T-helper 2 cell treated with Interferon-gamma antibody and Interleukin-4, amounts not matched to agents 100 ng/mL and 5 ng/mL, for 36 hours (primary cell): ENCODE measurements at regions not wholly inside any gene's neighbourhood (a gene's known extent, or its start where the extent isn't known, plus 50 kb on each side); places are given as distances from the start of the nearest gene placed in this dataset.
"Not testable (repeated sequence)": the region's sequence is repeated elsewhere in the genome, so short reads cannot be mapped to it uniquely, and the experiment has no call there.

Source experiments
- intact Hi-C: fragments of 100-400 bp; cut with micrococcal nuclease; formaldehyde crosslinking; loops from one replicate; pipeline ENCODE4 v1.15.1; 2023

DNA sequence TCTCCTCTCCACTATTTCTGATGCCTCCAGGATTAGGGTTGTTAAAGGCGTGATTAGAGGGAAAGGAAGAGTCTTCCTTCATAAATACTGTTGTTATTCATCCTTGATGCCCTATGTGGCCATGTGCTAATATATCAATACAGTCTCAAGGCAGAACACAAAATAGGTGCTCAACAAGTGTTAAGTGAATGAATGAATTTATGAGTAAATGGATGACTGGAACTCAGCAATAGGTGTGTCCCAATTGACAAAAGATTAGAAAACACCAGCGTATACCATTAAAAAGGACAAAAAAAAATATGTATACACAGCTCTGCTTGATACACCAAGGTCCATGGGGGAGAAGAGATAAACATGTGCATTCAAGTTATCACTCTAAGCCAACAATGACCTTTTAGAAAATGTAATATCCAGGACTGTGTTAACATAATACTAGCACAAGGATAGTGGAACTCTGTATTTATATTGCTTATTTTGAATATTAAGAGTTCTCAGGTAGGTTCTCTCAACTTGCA lies 171.2 kb upstream of the MYLIP start:
- intact Hi-C loops, result no loop called here

DNA sequence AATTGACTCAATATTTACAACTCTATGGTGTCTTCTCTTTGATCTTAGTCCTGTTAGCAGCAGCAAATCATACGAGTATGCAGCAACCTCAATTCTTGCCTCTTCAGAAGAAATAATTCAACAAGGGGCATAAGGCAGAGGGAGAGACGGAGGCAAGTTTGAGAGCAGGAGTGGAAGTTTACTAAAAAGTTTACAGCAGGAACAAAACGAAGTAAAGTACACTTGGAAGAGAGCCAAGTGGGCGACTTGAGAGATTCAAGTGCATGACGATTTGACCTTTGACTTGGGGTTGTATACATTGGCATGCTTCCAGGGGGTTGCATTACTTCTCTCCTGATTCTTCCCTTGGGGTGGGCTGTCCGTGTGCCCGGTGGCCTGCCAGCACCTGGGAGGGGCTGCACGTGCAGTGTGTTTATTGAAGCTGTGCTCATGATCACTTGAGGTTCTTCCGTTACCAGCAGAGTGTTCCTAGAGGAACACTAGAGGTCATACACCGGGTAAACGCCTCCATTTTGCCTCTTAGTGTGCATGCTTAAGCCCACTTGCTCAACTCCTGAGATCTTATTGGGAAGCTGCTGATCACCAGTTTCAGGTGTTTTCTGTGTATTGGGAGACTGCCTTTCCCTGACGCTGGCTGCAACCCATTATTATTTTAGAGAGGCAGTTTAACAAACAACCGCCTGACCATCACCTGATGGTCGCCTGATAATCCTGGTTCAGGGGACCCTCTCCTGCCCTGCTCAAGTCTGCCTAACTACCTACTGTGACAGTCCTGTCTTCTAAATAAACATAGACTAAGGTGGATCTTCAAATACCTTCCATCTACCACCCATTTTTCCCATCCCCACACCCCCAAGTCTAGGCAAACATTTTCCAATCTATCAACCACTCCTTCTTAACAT lies 172.4 kb upstream of the MYLIP start:
- intact Hi-C loops, result no loop called here

DNA sequence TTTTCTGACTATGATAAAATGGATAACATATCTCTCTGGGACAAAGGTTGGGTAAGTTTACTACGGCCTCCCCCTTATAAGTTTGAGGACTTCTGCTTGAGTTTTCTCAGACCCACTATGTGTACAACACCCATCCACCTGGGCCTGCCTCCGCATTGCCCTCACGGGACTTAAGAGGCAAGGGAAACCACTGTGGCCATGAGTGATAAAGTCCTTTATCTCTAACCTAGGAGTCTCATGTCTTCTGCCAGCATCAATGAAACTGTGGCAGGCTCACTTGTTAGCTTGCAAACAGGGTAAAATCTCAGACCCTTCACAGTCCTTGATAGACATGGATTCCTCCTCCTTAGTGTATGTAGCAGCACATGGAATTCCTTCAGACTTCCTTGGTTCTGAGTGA lies 173.4 kb upstream of the MYLIP start:
- intact Hi-C loops, result no loop called here

DNA sequence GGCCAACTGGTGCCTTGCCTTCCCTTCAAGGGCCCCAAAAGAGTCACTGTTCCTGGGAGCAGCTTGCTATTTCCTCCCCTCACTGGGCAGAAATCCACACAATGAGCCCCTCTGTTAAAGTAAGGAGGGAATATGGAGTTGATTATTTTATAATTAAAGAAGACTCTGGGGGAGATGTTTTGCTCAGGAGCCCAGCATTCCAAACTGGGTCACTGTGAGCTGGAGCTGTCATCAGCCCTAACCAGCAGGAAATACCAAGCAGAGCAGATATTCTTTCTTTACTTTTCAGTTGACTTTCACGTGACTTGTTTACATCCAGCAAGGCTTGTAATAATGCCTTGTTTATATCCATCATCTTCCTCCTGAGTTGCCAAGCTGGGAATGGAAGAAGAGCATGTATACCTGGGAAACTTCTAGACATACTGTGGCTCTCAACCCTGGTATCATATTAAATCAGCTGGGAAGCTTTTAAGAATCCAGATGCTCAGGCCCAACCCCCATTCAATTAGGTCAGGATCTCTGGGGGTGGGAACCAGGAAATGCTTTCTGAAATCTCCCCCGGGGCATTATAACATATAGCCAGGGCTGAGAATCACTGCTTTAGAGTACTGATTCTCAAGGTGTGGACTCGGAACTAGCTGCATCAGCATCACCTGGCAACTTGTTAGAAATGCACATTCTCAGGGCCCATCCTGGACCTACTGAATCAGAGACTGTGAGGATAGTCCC lies 175.6 kb upstream of the MYLIP start:
- intact Hi-C loops, result no loop called here

DNA sequence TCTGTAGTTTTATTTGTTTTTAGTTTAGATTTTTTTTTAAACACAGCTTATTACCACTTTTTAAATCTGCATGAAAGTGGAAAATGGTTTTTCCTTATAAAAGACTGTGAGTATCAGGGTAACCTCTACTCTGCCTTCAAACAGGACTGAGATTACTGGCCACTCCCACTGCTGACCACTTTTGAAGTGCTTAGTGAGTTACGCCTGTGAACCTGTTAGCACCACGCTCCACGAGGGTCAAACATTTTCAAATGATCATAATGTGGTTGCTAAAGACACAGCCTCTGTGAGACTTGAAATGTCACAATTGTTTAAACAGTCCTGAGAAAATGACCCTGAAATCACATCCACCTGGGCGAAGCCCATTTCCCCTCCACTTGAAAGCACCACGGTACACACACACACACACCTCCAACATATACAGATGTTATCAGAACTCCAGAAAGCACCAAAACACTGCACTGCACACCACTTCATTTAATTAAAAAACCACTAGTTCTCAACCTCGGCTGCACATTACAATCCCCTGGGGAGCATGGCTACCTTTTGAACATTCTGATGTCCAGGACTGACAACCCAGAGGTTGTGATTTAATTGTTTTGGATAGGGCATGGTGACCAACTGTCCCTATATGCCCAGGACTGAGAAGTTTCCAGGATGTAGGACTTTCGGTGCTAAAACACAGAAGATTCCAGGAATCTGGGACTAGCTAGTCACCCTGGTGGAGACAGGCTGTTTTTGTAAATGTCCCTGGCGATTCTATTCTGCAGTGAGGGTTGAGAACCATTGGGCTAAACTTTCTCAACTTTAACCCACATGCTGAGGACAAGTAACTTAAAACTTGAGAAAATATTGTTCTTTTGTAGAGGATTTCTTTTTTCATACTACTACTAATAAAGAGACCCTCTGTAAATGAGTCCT lies 176.4 kb upstream of the MYLIP start:
- intact Hi-C loops, result no loop called here

DNA sequence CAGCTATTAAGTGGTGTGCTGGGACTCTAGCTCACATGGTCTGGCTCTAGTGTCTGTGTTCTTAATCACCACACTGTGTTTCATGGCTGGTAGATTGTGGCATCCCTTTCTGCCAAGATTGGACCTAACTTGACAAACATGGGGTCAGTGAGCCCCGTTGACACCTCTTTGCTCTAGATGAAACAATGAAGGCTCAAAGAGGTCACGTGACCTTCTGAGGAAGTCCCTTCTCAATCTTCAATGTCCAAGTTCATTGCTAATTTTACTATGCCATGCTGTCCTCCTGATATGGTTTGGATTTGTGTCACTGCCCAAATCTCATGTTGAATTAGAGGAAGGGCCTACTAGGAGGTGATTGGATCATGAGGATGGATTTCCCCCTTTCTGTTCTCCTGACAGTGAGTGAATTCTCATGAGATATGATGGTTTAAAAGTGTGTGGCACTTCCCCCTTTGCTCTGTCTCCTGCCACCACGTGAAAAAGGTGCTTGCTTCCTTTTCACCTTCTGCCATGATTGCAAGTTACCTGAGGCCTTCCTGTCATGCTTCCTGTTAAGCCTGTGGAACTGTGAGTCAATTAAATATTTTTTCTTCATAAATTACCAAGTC lies 177.8 kb upstream of the MYLIP start:
- intact Hi-C loops, result no loop called here

DNA sequence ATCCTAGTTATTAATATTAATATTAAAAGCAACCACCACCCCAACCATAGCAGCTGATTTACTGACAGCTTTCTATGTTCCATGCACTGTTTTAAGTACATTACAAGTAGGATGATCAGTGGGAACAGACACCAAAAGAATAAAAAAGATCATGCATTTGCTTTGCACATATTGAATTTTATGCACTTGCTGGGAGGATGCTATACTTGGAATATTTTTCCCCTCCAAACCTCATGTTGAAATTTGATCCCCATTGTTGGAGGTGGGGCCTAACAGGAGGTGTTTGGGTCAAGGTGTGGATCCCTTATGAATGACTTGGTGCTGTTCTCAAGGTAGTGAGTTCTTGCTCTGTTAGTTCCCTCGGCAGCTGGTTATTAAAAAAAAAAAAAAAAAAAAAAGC lies 178.9 kb upstream of the MYLIP start:
- intact Hi-C loops, result no loop called here

DNA sequence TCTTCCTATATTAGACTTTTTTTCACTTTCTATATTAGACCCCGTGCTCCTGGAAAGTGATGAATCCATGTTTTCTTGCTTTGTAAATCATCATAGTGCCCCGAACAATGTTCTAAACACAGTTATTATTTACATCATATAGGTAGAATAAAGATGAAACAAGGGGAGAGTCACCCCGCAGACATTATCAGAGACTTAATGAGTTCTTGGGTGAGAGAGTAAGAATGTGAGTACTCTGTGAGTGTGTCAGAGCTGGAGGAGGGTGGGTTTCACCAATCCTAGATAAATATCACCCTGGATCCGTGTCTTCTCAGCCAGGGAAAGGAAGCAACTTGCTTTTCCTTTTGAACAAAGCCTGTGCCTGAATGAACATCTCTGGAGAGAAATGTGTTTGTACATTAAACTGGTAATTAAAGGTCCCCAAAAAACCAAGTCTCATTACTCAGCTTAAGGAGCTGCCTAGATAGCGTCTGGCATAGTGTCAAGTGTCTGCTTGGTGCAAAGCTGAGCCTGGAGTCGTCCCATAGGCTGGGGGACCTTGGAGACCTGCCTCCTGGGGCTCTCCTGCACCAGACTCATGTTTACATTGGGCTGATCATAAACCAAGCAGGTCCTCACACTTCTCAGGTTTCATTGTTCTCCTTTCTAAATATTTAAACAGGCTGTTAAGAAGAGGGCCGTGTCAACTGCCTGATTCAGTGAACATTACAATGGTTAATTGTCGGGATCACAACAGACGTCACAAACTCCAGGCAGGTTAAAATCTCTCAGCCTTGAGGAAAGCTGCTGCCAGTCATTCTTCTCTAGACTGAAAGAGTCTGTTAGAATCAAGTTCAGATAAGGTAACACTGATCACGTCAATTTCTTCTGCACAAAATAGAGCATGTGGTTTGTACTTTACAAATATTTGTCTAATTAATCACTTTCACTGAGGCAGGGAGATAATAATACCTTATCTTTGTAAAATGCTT lies 179.7 kb upstream of the MYLIP start:
- intact Hi-C loops, result no loop called here

DNA sequence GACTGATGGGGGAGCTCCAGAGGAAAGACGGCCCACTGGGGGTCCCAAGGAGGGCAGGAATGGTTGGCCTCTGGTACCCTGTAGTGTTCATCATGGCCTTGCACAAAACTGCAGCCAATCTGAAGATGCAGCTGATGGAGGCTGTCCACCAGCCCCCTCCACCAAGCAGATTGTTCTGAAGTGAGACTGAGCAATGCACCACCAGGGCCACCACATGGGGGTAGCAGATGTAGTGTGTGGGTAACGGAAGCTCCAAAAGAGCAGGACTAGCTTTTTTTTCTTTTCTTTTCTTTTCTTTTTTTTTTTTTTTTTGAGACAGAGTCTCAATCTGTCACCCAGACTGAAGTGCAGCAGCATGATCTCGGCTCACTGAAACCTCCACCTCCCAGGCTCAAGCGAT lies 181.0 kb upstream of the MYLIP start:
- intact Hi-C loops, result no loop called here

DNA sequence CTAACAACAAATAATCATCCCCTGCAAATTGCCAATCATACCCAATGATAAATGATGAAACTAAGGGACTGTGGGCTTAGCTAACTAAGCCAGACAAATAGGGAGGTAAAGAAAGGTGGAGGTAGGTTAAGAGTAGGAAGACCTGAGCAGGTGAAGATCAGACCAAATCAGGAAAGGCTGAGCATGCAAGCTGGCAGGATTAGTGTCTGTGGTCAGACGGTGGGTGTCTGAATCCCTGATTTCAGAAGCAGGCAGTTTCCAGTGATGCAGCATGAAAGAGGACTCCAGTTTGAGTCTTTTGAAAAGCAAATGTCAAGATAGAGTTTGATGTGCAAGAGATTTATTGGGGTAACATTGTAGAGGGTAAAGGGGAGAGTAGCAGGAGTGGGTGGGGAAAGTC lies 181.4 kb upstream of the MYLIP start:
- intact Hi-C loops, result no loop called here

DNA sequence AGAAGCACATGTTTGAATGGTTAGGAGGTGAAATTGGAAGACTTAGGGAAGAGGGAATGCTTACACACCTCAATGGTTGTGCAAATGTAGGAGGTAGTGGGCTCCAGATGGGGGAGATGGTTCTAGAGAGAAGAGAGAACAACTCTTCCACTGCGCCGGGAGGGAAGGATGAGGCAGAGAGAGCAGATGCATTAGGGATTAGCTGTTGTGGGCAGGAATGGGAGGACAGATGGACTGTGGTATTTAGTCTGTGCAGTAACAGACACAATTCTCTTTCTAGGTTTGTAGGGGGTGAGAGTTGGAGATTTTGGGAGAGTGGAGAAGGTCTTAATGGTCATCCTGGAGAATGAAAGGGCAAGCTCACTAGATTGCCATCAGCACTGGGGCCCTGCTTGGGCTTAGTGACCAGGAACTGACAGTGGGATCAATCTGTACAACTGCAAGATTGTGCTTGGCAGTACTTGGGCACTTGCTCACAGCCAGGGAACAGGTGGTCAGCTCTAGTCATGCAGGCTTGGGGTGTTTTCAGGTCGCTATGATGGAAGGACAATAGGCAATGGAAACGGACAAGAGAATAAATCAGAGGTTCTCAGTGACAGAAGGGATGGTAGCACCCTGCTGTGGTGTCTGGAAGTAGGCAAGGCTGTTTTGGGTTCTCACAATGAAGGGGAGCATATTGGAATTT lies 182.0 kb upstream of the MYLIP start:
- intact Hi-C loops, result no loop called here

DNA sequence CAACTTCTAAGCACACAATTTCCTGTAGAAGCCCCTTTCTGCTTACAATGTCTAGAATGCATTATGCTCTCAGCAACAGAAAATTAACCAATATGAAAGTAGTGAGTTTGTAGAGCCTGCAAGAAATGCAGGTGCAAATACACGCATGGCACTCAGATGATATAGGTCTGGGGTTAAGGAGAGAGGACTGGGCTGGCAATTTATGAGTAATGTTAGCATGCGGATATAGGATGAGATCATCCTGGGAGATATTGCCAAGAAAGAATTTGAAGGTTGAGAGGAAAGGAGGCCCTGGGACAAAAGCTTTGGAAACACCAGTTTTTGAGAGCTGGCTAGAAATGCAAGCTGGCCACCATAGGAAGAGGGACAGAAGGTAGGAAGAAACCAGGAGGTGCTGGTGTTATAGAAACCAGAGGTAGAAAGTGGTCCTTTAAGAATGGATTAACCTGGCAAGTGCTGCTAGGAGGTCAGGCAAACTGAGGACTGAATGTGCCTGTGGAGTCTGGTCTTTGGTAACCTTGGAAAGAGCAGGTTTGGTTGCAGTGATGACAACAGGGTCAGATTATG lies 183.2 kb upstream of the MYLIP start:
- intact Hi-C loops, result no loop called here

DNA sequence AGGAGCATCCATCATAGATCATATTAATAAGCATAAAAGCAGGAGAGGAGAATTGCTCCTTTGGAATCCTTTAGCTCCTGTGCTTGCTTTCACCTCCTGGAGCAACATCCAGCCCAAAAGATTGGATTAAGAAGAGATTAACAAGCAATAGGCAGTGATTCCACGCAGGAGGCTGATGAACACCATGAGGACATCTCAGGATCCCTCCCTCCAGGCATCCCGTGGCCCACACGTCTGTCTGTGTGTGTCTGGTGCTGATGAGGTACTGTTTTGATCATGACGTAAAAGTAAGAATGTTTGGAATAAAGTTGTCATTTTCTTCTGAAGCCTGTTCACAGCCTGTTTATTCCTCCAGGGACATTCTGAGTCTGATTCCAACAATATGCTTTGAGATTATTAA lies 185.5 kb upstream of the MYLIP start:
- intact Hi-C loops, result no loop called here

DNA sequence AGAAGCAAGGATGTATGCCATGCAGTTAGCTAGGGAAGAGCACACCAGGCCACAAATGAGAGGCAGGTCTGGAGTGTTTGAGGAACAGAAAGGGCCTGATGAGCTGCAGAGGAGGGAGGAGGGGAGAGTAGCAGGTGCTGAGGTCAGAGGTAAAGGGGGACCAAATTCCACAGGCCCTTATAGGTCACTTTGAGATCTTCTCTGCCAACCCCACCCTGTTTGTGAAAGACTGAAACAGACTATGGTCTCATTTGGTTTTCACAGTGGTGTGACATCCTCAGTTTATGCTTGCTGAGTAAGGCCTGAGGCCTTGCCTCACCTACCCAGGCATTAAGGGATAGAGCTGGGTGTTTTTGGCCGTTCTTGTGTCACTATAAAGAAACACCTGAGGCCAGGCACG lies 187.7 kb upstream of the MYLIP start:
- intact Hi-C loops, result no loop called here

DNA sequence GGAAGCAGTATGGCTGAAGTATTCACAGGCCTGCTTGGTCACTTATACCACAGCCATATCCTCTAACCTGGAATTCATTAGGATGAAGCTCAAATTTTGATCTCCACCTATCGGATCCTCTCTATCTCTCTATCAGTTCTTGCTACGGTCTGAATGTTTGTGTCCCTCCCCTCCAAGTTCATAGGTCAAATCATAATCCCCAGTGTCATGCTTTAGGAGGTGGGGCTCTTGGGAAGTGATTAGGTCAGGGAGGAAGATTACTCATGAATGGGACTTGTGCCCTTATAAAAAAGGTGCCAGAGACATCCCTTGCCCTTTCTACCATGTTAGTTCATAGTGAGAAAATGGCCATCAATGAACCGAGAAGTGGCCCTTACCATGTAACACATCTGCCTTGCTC lies 190.8 kb upstream of the MYLIP start:
- intact Hi-C loops, result no loop called here

DNA sequence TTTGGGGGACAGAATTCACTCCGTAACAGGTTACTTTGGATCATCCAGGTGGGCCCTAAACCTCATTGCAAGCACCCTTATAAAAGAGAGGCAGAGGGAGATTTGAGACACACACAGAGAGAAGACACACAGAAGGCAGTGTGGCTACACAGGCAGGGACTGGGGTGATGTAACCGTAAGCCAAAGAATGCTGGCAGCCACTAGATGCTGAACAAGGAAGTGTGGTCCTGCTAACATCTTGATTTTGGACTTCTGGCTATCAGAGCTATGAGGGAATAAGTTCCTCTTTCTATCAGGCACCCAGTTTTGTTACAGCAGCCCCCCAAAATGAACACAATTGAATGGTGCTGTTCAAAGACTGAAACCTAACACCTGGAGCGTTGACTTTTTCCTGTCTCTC lies 191.3 kb upstream of the MYLIP start:
- intact Hi-C loops, result no loop called here

DNA sequence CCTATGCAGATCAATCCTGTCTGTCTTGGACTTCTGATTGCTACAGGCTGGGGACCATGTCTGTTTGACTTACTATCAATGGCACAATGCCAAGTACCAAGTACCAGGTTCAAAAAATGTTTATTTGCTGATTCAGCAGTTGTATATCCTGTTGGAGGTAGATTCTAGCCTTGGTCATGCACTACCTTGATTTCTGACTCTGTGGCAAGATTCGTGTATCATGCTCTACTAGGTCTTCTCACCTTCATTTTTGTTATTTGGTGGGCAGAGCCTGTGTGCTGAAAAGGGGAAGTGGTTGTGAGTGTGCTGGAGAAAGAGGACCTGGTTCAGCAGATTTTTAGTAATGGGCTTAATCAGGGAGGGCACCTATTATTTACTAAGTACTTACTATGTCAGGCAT lies 192.4 kb upstream of the MYLIP start:
- intact Hi-C loops, result no loop called here

DNA sequence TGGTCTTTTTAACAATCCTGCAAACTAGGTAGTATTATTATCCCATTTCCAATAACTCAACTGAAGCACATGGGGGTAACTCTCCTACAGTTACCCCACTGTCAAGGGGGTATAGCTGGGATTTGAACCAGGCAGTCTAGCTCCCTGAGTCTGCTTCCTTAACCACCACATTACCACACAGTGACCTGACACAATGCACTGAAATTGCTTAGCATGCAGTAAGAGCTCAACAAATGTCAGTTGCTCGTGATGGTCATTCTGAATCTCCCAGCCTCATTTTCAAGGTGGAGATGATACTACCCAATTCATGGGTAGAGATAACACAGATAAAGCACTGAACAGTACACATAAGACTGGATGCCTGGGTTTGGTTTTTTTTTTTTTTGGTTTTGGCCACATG lies 193.2 kb upstream of the MYLIP start:
- intact Hi-C loops, result no loop called here

DNA sequence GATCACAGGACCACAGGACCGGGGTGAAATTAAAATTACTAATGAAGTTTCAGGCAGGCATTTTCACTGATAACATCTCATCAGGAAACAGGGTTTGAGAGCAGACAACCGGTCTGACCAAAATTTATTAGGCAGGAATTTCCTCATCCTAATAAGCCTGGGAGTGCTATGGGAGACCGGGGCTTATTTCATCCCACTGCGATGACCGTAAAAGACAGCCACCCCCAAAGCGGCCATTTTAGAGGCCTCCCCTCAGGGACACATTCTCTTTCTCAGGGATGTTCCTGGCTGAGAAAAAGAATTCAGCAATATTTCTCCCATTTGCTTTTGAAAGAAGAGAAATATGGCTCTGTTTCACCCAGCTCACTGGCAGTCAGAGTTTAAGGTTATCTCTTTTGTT lies 197.2 kb upstream of the MYLIP start:
- intact Hi-C loops, result not testable (repeated sequence)
